HG03520 (cell line): ENCODE measurements at regions not wholly inside any gene's neighbourhood (a gene's known extent, or its start where the extent isn't known, plus 50 kb on each side); places are given as distances from the start of the nearest gene placed in this dataset.

Experiments used
- ATAC-seq: cut with Tn5 transposase; IDR thresholded peaks from one replicate; pipeline ENCODE4 v1.9.1; 2021; ENCODE audit warnings: mild to moderate bottlenecking, moderate library complexity; ENCODE audit not compliant: unreplicated experiment

GRCh38 chr7:82567841-82568240 lies 124.3 kb upstream of the CACNA2D1 start:
- ATAC-seq = no peak

GRCh38 chr7:82567356-82567755 lies 123.8 kb upstream of the CACNA2D1 start:
- no peak for ATAC-seq

- no peak for ATAC-seq
These were observed 123.2 kb upstream of the CACNA2D1 start for GRCh38 chr7:82566752-82567151.

- no peak for ATAC-seq
These were observed 119.3 kb upstream of the CACNA2D1 start for GRCh38 chr7:82562716-82563404.

GRCh38 chr7:82559193-82559805 lies 115.7 kb upstream of the CACNA2D1 start:
- peak; percentile 69 for ATAC-seq

GRCh38 chr7:82549616-82550285 lies 106.2 kb upstream of the CACNA2D1 start:
- ATAC-seq = no peak

- no peak for ATAC-seq
These were observed 104.6 kb upstream of the CACNA2D1 start for GRCh38 chr7:82548141-82548688.

GRCh38 chr7:82542665-82543064 lies 99.1 kb upstream of the CACNA2D1 start:
- ATAC-seq = no peak

GRCh38 chr7:82539969-82540368 lies 96.4 kb upstream of the CACNA2D1 start:
- ATAC-seq = no peak

- no peak for ATAC-seq
These were observed 91.1 kb upstream of the CACNA2D1 start for GRCh38 chr7:82534684-82535083.

- no peak for ATAC-seq
These were observed 86.8 kb upstream of the CACNA2D1 start for GRCh38 chr7:82530361-82530760.

- ATAC-seq = no peak
These were observed 85.2 kb upstream of the CACNA2D1 start for GRCh38 chr7:82528577-82529310.

GRCh38 chr7:82527851-82528250 lies 84.3 kb upstream of the CACNA2D1 start:
- ATAC-seq = no peak

GRCh38 chr7:82521906-82522445 lies 78.4 kb upstream of the CACNA2D1 start:
- no peak for ATAC-seq

- no peak for ATAC-seq
These were observed 73.5 kb upstream of the CACNA2D1 start for GRCh38 chr7:82517050-82517449.

- no peak for ATAC-seq
These were observed 68.0 kb upstream of the CACNA2D1 start for GRCh38 chr7:82511542-82511941.

GRCh38 chr7:82507976-82508677 lies 64.5 kb upstream of the CACNA2D1 start:
- no peak for ATAC-seq

GRCh38 chr7:82507365-82507975 lies 63.9 kb upstream of the CACNA2D1 start:
- no peak for ATAC-seq

GRCh38 chr7:82506702-82507101 lies 63.1 kb upstream of the CACNA2D1 start:
- ATAC-seq = no peak

GRCh38 chr7:82506208-82506607 lies 62.6 kb upstream of the CACNA2D1 start:
- no peak for ATAC-seq
